ENCODE measurements at regions not wholly inside any gene's neighbourhood (a gene's known extent, or its start where the extent isn't known, plus 50 kb on each side); places are given as distances from the start of the nearest gene placed in this dataset.
A peak's percentile ranks its signal among the peaks of the same experiment; 100 is the strongest.

DNA sequence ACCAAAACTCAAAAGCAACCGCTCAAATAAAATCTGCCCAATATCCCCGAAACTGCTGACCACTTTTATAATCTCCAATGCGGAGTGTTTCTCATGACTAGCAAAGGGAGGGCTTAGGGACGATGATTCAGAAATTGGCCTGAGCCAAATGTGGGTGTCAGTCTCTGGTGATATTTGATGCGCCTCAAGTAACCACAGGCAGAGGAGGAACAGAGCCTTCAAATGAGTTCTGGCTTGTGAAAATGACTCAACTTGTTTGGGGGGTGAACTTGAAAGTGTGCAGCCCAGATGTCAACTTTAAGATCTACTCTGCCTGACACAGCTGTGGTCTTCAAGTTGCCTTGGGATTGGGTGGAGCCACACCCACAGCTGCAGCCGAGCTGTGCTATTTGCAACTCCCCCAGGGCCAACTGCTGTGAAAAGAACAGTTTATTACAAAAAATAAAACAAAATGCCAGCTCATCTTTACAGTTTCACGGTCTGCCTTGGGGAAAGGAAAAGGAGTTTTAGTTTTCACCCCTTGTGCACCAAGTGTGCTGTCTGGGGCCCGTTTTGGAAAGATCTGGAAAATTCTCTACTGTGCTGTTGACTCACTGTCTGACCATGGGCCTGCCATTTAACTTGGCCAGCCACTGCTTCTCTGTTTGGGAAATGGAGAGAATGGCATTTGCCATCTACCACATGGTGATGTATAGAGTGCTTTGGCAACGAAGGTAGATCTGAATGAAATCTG lies 222.1 kb downstream of the MTX2 start (continued):
- peak; percentile 65; the same call in 1 of the 2 replicates for TF ChIP-seq ZNF660 (tag by site-specific recombination; IDR thresholded peaks at IDR 0.05)
- TF ChIP-seq ZNF629 (tag by site-specific recombination; IDR thresholded peaks at IDR 0.05), result 0 out of 2 replicates have a peak, but pooled peaks have one; percentile 36
- peak; percentile 55; the same call in 1 of the 2 replicates for TF ChIP-seq WT1 (tag by site-specific recombination; IDR thresholded peaks at IDR 0.05)
- TF ChIP-seq ZNF701 (tag by site-specific recombination; IDR thresholded peaks at IDR 0.05), result no peak
- TF ChIP-seq SCRT1 (tag by site-specific recombination; IDR thresholded peaks at IDR 0.05; ENCODE audit: borderline replicate concordance), result no peak
- TF ChIP-seq, protein P1, sequence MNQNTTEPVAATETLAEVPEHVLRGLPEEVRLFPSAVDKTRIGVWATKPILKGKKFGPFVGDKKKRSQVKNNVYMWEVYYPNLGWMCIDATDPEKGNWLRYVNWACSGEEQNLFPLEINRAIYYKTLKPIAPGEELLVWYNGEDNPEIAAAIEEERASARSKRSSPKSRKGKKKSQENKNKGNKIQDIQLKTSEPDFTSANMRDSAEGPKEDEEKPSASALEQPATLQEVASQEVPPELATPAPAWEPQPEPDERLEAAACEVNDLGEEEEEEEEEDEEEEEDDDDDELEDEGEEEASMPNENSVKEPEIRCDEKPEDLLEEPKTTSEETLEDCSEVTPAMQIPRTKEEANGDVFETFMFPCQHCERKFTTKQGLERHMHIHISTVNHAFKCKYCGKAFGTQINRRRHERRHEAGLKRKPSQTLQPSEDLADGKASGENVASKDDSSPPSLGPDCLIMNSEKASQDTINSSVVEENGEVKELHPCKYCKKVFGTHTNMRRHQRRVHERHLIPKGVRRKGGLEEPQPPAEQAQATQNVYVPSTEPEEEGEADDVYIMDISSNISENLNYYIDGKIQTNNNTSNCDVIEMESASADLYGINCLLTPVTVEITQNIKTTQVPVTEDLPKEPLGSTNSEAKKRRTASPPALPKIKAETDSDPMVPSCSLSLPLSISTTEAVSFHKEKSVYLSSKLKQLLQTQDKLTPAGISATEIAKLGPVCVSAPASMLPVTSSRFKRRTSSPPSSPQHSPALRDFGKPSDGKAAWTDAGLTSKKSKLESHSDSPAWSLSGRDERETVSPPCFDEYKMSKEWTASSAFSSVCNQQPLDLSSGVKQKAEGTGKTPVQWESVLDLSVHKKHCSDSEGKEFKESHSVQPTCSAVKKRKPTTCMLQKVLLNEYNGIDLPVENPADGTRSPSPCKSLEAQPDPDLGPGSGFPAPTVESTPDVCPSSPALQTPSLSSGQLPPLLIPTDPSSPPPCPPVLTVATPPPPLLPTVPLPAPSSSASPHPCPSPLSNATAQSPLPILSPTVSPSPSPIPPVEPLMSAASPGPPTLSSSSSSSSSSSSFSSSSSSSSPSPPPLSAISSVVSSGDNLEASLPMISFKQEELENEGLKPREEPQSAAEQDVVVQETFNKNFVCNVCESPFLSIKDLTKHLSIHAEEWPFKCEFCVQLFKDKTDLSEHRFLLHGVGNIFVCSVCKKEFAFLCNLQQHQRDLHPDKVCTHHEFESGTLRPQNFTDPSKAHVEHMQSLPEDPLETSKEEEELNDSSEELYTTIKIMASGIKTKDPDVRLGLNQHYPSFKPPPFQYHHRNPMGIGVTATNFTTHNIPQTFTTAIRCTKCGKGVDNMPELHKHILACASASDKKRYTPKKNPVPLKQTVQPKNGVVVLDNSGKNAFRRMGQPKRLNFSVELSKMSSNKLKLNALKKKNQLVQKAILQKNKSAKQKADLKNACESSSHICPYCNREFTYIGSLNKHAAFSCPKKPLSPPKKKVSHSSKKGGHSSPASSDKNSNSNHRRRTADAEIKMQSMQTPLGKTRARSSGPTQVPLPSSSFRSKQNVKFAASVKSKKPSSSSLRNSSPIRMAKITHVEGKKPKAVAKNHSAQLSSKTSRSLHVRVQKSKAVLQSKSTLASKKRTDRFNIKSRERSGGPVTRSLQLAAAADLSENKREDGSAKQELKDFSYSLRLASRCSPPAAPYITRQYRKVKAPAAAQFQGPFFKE (tag by site-specific recombination; IDR thresholded peaks at IDR 0.05; ENCODE audit: borderline replicate concordance), result no peak
- TF ChIP-seq ZEB2 (tag by site-specific recombination; IDR thresholded peaks at IDR 0.05), result peak; percentile 68; the same call in 1 of the 2 replicates
- peak; percentile 68 for TF ChIP-seq ZNF341 (tag by site-specific recombination; IDR thresholded peaks at IDR 0.05; ENCODE audit: low read depth)
- no peak for TF ChIP-seq TSHZ1 (tag by site-specific recombination; IDR thresholded peaks at IDR 0.05; ENCODE audit: borderline replicate concordance)
- peak; percentile 47; the same call in 1 of the 2 replicates for TF ChIP-seq ZBTB44 (tag by site-specific recombination; IDR thresholded peaks at IDR 0.05)
- peak; percentile 44; the same call in 1 of the 2 replicates for TF ChIP-seq PRDM4 (tag by site-specific recombination; IDR thresholded peaks at IDR 0.05)
- 0 out of 2 replicates have a peak, but pooled peaks have one; percentile 35 for TF ChIP-seq ZNF843 (tag by site-specific recombination; IDR thresholded peaks at IDR 0.05)
- TF ChIP-seq ZFHX2 (tag by site-specific recombination; conservative IDR thresholded peaks at IDR 0.05), result peak; percentile 81
- no peak for TF ChIP-seq ZIC2 (tag by site-specific recombination; IDR thresholded peaks at IDR 0.05)
- TF ChIP-seq REPIN1 (tag by site-specific recombination; IDR thresholded peaks at IDR 0.05; ENCODE audit: low read depth), result no peak
